HG02852 (cell line): ENCODE measurements at regions not wholly inside any gene's neighbourhood (a gene's known extent, or its start where the extent isn't known, plus 50 kb on each side); places are given as distances from the start of the nearest gene placed in this dataset.
A peak's percentile ranks its signal among the peaks of the same experiment; 100 is the strongest.

ENCODE experiments used
- ATAC-seq: cut with Tn5 transposase; IDR thresholded peaks from one replicate; pipeline ENCODE4 v1.9.1; 2021; ENCODE audit warnings: mild to moderate bottlenecking, moderate library complexity; ENCODE audit not compliant: unreplicated experiment

- no peak for ATAC-seq
Measured at GRCh38 chr14:63781686-63782085, 53.8 kb upstream of the SGPP1 start.

- no peak for ATAC-seq
Measured at GRCh38 chr14:63782683-63783389, 55.0 kb upstream of the SGPP1 start.

GRCh38 chr14:63788011-63788933 lies 60.4 kb upstream of the SGPP1 start:
- ATAC-seq, result no peak

- ATAC-seq, result no peak
Measured at GRCh38 chr14:63793376-63793775, 59.4 kb upstream of the SYNE2 start.

- ATAC-seq, result peak; percentile 47
Measured at GRCh38 chr14:63795532-63795931, 57.3 kb upstream of the SYNE2 start.

GRCh38 chr14:63800083-63800482 lies 52.7 kb upstream of the SYNE2 start:
- ATAC-seq, result no peak

GRCh38 chr14:63800651-63801375 lies 52.0 kb upstream of the SYNE2 start:
- ATAC-seq, result no peak
